ENCODE measurements at regions not wholly inside any gene's neighbourhood (a gene's known extent, or its start where the extent isn't known, plus 50 kb on each side); places are given as distances from the start of the nearest gene placed in this dataset.

DNA sequence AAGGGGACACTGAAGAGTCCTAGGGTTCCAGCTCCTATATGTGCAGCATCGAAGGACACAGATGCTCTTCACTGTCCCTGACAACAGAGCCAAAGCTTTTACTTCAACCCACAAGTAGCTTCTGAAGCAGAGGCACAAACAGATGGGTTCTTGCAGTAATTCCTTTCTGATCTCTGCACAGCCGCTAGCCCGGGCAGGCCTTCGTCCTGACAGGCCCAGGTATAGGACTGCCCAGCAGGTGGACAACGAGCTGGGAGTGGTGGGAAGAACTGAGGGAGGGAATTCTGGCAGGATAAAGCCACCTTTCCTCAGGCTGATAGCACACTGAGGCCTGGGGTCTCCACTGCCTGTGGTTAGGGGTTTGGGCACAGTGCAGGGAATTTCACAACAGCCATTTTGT lies 94.8 kb downstream of the RHOB start:
- Histone ChIP-seq H3K4me1 (replicated peaks in 1 of 2) (no peaks in the 10 kb centered on the region), H3K27ac (no peak overlapping the region), H3K27me3 (no peaks in the 10 kb centered on the region), H3K4me3 (no peak overlapping the region), H3K36me3 (replicated peaks in 1 of 2) (no peaks in the 10 kb centered on the region), H3K9me3 (replicated peaks in 1 of 3) (no peaks in the 10 kb centered on the region)
- TF ChIP-seq CTCF (IDR thresholded peaks at IDR 0.05) (no peak), POLR2A (IDR thresholded peaks at IDR 0.05) (no peak)
- WGBS, 4 donors, result 93 to 100% (median 96%) methylated on average over 5 of the region's 5 CpGs
- DNase-seq, result no peak
- intact Hi-C loops (cut with DNase I), result no loop called here

DNA sequence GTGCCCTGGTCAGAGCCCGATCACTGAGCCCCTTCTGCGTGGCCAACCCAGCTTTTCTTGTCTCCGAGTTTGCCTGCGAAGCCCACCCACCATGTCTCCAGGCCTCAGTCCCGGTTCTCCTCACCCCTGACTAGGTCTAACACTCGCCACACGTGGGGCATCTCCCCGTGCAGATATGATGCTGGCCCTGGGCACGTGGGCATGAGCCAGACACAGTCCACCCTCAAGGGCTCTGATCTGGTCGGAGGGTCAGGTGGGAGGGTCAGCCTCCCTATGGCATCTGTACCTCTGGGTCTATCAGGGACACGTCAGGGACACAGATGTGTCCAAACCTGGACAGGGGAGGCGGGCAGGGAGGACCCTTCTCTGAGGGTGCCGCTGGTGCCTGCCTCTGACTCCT lies 95.4 kb downstream of the RHOB start:
- intact Hi-C loops (cut with DNase I), result no loop called here
- no peaks in the 10 kb centered on the region for H3K4me1 ChIP-seq (replicated peaks in 1 of 2)
- no peak for DNase-seq
- TF ChIP-seq CTCF (IDR thresholded peaks at IDR 0.05) (no peak), POLR2A (IDR thresholded peaks at IDR 0.05) (no peak)
- H3K36me3 ChIP-seq (replicated peaks in 1 of 2), result no peaks in the 10 kb centered on the region
- WGBS, 4 donors, result 90 to 94% (median 91%) methylated on average over 4 to 13 of the region's 13 CpGs
- H3K4me3 ChIP-seq, result no peak overlapping the region
- no peaks in the 10 kb centered on the region for H3K27me3 ChIP-seq
- H3K27ac ChIP-seq, result no peak overlapping the region
- no peaks in the 10 kb centered on the region for H3K9me3 ChIP-seq (replicated peaks in 1 of 3)

- whole genome bisulfite sequencing, 4 donors, result 53 to 94% (median 74%) methylated on average over 8 to 13 of the region's 13 CpGs
- TF ChIP-seq POLR2A (IDR thresholded peaks at IDR 0.05) (no peak), CTCF (IDR thresholded peaks at IDR 0.05) (no peak)
Observed at GRCh38 chr2:20542746-20543468, 96.0 kb downstream of the RHOB start.

DNA sequence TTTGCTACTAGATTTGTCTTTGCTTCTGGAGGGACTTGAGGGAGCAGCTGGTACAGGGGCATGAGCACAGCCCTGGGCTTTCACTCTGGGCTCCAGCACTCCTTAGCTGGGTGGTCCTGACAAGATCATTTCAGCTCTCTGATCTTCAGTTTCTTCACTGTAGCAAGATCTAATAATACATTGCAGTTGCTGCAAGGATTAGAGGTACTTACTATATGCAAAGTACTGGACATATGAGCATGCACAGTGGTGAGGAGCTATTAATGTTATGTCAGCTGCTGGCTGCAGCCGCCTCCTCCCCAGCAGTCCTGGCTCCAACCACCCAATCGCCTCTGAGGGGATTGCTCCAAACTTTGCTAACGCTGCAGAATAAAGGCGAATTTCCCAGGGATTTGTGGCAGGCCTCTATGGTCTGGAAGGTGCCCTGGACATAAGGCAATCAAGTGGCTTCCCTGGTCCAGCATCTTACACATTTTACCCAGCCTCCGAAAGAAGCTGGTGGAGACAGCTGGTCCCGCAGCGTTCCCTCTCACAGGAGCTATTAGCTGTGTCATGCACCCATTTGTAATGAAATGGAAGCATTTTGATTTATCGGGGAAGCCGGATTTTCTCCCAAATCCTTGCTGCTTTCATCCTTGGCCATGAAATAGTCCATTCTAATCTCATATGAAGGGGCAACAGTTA lies 96.7 kb downstream of the RHOB start:
- WGBS, 4 donors, result 61 to 68% (median 64%) methylated on average over 9 of the region's 9 CpGs
- no peak for TF ChIP-seq POLR2A (IDR thresholded peaks at IDR 0.05)
- TF ChIP-seq CTCF (IDR thresholded peaks at IDR 0.05), result no peak
- Histone ChIP-seq H3K36me3 (replicated peaks in 1 of 2) (no peaks in the 10 kb centered on the region), H3K4me3 (no peak overlapping the region), H3K9me3 (replicated peaks in 1 of 3) (no peaks in the 10 kb centered on the region), H3K27ac (no peak overlapping the region), H3K27me3 (no peaks in the 10 kb centered on the region), H3K4me1 (replicated peaks in 1 of 2) (no peaks in the 10 kb centered on the region)
- intact Hi-C loops (cut with DNase I), result no loop called here
- DNase-seq, result no peak

More at GRCh38 chr2:20542746-20543468, 96.0 kb downstream of the RHOB start:
- DNase-seq, result peak in 1 of 7 donors; percentile 56
- H3K4me3 ChIP-seq, result no peak overlapping the region
- intact Hi-C loops (cut with DNase I), result no loop called here
- H3K36me3 ChIP-seq (replicated peaks in 1 of 2), result no peaks in the 10 kb centered on the region
- no peaks in the 10 kb centered on the region for H3K9me3 ChIP-seq (replicated peaks in 1 of 3)
- H3K27me3 ChIP-seq, result no peaks in the 10 kb centered on the region
- H3K27ac ChIP-seq, result no peak overlapping the region
- H3K4me1 ChIP-seq (replicated peaks in 1 of 2), result no peaks in the 10 kb centered on the region

Measured in adrenal gland (tissue), 9 donors.